ENCODE measurements at regions not wholly inside any gene's neighbourhood (a gene's known extent, or its start where the extent isn't known, plus 50 kb on each side); places are given as distances from the start of the nearest gene placed in this dataset.

DNA sequence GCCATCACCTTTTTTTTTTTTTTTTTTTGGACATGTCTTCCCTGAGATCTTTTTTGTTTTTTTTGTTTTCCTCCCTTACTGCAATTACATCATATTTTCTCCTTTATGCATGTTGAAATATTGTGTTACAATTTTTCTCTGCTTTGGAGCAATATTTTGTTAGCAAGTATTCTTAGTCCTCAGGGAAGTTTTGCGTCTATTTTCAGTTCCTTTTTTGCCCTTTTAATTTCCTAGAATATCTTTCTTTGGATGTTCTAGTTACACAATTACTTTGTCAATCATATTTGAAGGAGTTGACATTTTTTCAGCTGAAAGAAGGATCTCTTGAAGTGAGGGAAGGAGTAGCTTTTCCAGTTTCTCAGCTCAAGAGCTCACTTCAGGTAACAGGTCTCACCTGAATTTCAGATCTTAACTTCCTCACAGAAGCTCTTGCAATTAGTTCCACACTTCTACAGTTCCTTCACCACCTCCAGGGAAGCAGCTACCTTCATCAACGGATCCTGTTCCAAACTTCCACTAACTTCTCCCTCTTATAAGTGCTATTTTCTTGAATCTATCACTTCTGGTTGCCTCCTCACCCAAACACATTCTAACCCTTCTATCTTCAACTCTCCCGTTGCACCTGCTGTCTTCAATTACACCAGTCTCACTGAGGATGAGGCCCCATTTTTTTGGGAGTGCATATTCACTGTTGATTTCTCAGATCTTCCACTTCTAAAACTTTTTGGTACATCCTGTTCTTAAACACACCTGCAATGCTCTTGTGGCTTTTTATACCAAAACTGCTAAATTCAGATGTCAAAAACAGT is 57.8 kb upstream of the CPOX start:
- no peak for TF ChIP-seq POLR2AphosphoS5 (IDR thresholded peaks at IDR 0.05)
- TF ChIP-seq CTCF (IDR thresholded peaks at IDR 0.05): no peak
